ENCODE measurements at regions not wholly inside any gene's neighbourhood (a gene's known extent, or its start where the extent isn't known, plus 50 kb on each side); places are given as distances from the start of the nearest gene placed in this dataset.

DNA sequence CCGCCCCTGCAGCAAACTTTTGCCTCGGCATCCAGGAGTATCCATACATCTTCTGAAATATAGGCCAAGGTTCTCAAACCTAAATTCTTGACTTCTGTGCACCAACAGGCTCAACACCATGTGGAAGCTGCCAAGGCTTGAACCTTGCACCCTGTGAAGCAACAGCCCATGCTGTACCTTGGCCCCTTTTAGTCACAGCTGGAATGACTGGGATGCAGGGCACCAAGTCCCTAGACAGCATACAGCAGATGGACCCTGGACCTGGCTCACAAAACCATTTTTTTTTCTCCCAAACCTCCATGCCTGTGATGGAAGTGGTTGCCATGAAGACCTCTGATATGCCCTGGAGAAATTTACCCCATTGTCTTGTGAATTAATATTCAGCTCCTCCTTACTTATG, 233.8 kb upstream of the KCND2 start:
- peaks cover 9% of the 10 kb centered on the region for H3K9me3 Mint-ChIP-seq

DNA sequence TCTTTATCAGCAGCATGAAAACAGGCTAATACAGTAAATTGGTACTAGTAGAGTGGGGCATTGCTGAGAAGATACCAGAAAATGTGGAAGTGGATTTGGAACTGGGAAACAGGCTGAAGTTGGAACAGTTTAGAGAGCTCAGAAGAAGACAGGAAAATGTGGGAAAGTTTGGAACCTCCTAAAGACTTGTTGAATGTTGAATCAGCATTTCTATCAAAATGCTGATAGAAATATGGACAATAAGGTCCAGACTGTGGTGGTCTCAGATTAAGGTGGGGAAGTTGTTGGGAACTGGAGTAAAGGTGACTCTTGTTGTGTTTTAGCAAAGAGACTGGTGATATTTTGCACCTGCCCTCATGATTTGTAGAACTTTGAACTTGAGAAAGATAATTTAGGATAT, 231.2 kb upstream of the KCND2 start:
- Histone ChIP-seq H3K9ac (ENCODE audit: extremely low read depth, low read length, poor library complexity, severe bottlenecking) (no peak overlapping the region), H3K36me3 (ENCODE audit: control insufficient read depth, insufficient read depth, low read length) (no peaks in the 10 kb centered on the region), H3K9me3 (ENCODE audit: control insufficient read depth, low read length) (no peaks in the 10 kb centered on the region), H3K27me3 (ENCODE audit: control insufficient read depth, insufficient read depth, low read length, poor library complexity, severe bottlenecking) (no peaks in the 10 kb centered on the region), H3K4me3 (ENCODE audit: low read length) (no peak overlapping the region), H3K4me1 (ENCODE audit: control insufficient read depth, insufficient read depth, low read length) (no peaks in the 10 kb centered on the region), H3K27ac (ENCODE audit: low read depth, low read length) (no peak overlapping the region)
- Mint-ChIP-seq H3K4me1 (no peaks in the 10 kb centered on the region), H3K9me3 (peaks cover 9% of the 10 kb centered on the region), H3K27me3 (ENCODE audit: insufficient read depth) (no peaks in the 10 kb centered on the region), H3K36me3 (ENCODE audit: low read depth) (peaks cover 2% of the 10 kb centered on the region), H3K4me3 (no peak overlapping the region), H3K27ac (no peak overlapping the region)
- no peak for TF ChIP-seq CTCF (conservative IDR thresholded peaks at IDR 0.05)
- no peak for DNase-seq

More for the DNA sequence above, 233.8 kb upstream of the KCND2 start:
- 92 to 100% methylated on average over 2 of the region's 2 CpGs for WGBS, 2 experiments (ENCODE audit: insufficient coverage in 1 of 2, insufficient read length in 1 of 2)
- no peak for DNase-seq
- no peak overlapping the region for H3K4me3 ChIP-seq (ENCODE audit: low read length)
- Mint-ChIP-seq H3K36me3 (ENCODE audit: low read depth) (peaks cover 2% of the 10 kb centered on the region), H3K27me3 (ENCODE audit: insufficient read depth) (no peaks in the 10 kb centered on the region), H3K27ac (no peak overlapping the region), H3K4me3 (no peak overlapping the region), H3K4me1 (no peaks in the 10 kb centered on the region)
- H3K9me3 ChIP-seq (ENCODE audit: control insufficient read depth, low read length), result no peaks in the 10 kb centered on the region
- H3K27ac ChIP-seq (ENCODE audit: low read depth, low read length), result no peak overlapping the region
- no peak overlapping the region for H3K9ac ChIP-seq (ENCODE audit: extremely low read depth, low read length, poor library complexity, severe bottlenecking)
- H3K4me1 ChIP-seq (ENCODE audit: control insufficient read depth, insufficient read depth, low read length), result no peaks in the 10 kb centered on the region
- H3K27me3 ChIP-seq (ENCODE audit: control insufficient read depth, insufficient read depth, low read length, poor library complexity, severe bottlenecking), result no peaks in the 10 kb centered on the region
- H3K36me3 ChIP-seq (ENCODE audit: control insufficient read depth, insufficient read depth, low read length), result no peaks in the 10 kb centered on the region
- no peak for TF ChIP-seq CTCF (conservative IDR thresholded peaks at IDR 0.05)

DNA sequence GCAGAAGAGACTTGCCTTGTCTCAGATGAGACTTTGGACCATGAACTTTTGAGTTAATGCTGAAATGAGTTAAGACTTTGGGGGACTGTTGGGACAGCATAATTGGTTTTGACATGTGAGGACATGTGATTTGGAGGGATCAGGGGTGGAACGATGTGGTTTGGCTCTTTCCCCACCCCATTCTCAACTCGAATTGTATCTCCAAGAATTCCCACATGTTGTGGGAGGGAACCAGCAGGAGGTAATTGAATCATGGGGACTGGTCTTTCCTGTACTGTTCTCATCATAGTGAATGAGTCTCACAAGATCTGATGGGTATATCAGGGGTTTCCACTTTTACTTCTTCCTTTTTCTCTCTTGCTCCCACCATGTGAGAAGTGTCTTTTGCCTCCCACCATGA, 229.7 kb upstream of the KCND2 start:
- no peak overlapping the region for H3K27ac Mint-ChIP-seq
- H3K27me3 Mint-ChIP-seq (ENCODE audit: insufficient read depth), result no peaks in the 10 kb centered on the region
- no peak for DNase-seq
- Histone ChIP-seq H3K36me3 (ENCODE audit: control insufficient read depth, insufficient read depth, low read length) (no peaks in the 10 kb centered on the region), H3K9ac (ENCODE audit: extremely low read depth, low read length, poor library complexity, severe bottlenecking) (no peak overlapping the region), H3K4me1 (ENCODE audit: control insufficient read depth, insufficient read depth, low read length) (no peaks in the 10 kb centered on the region), H3K9me3 (ENCODE audit: control insufficient read depth, low read length) (no peaks in the 10 kb centered on the region), H3K4me3 (ENCODE audit: low read length) (no peak overlapping the region), H3K27ac (ENCODE audit: low read depth, low read length) (no peak overlapping the region), H3K27me3 (ENCODE audit: control insufficient read depth, insufficient read depth, low read length, poor library complexity, severe bottlenecking) (no peaks in the 10 kb centered on the region)
- no peak overlapping the region for H3K4me3 Mint-ChIP-seq
- no peaks in the 10 kb centered on the region for H3K4me1 Mint-ChIP-seq
- no peak for TF ChIP-seq CTCF (conservative IDR thresholded peaks at IDR 0.05)
- peaks cover 9% of the 10 kb centered on the region for H3K9me3 Mint-ChIP-seq
- 100% methylated on average over 2 of the region's 2 CpGs; no CpG with 5 or more reads in 1 of the 2 experiments for WGBS, 2 experiments (ENCODE audit: insufficient coverage in 1 of 2, insufficient read length in 1 of 2)
- peaks cover 2% of the 10 kb centered on the region for H3K36me3 Mint-ChIP-seq (ENCODE audit: low read depth)

All from endodermal cell (in vitro differentiated cells).